Erythroblast (primary cell): ENCODE measurements at regions not wholly inside any gene's neighbourhood (a gene's known extent, or its start where the extent isn't known, plus 50 kb on each side); places are given as distances from the start of the nearest gene placed in this dataset.

Source experiments
- GATA1 ChIP-seq: IDR thresholded peaks from 2 replicates; pipeline ENCODE4 v1.6.1; 2011; ENCODE audit warnings: low read depth, mild to moderate bottlenecking, control low read depth, low read length, moderate library complexity
- POLR2A ChIP-seq: IDR thresholded peaks from 2 replicates; pipeline ENCODE4 v1.6.1; 2011; ENCODE audit warnings: mild to moderate bottlenecking, low read length

DNA sequence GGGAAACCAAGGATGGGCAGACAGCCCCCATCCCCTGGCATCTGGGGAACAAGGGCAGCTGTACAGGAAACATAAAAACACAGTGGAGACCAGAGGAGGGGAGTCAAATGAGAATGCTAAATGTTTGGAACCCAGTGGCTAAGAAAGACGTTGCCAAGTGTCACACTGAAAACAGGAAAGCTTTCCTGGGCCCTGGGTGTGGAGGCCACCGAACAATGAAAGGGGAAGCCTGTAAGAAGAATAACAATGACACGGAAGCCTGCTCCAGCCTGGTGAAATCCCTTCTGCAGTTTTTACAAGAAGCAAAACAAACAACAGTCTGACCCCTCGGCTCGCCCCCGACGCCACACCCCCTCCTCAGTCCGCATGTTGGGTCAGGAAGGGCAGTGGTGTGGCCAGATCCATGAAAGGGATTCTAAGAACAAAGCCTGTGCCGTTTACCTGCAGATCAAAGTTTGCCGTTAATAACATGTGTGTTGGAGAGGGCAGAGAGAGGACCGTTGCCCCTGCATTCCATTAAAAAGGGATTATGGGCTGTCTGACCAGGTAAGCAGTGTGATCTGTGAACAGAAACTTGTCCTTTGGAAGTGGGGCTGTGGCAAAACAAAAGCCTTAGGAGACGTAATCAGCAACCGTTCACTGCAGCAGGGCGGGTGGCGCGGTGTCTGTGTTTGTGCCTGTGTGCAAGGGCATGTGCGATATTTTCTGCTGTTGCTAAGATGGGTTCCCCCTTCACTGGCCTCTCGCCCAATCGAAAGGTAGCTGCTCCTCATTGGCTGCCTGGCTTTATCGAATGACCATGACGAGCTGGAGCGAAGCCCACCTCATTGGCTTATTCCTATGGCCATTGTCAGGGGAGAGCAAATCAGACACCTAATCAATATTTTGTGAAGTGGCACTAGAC lies 113.7 kb upstream of the BLID start:
- TF ChIP-seq POLR2A (no peak), GATA1 (no peak)
